Stimulated activated naive CD8-positive, alpha-beta T cell treated with anti-CD3 and anti-CD28 coated beads, Interleukin-15, Interleukin-2, amounts not matched to agents 100 ng/mL and 50 ng/mL, for 24 hours (primary cell): ENCODE measurements at regions not wholly inside any gene's neighbourhood (a gene's known extent, or its start where the extent isn't known, plus 50 kb on each side); places are given as distances from the start of the nearest gene placed in this dataset.

Experiments
- H3K27ac Mint-ChIP-seq: one replicate; pipeline ENCODE4 v1.8.0; 2021; ENCODE audit warnings: mild to moderate bottlenecking, mixed read lengths
- H3K27me3 Mint-ChIP-seq: one replicate; pipeline ENCODE4 v1.8.0; 2021; ENCODE audit warnings: mixed read lengths
- H3K36me3 Mint-ChIP-seq: one replicate; pipeline ENCODE4 v1.8.0; 2021; ENCODE audit warnings: low read depth, mixed read lengths
- H3K4me1 Mint-ChIP-seq: one replicate; pipeline ENCODE4 v1.8.0; 2021; ENCODE audit warnings: low read depth, mixed read lengths
- H3K4me3 Mint-ChIP-seq: one replicate; pipeline ENCODE4 v1.8.0; 2021; ENCODE audit warnings: mild to moderate bottlenecking, mixed read lengths
- H3K9me3 Mint-ChIP-seq: one replicate; pipeline ENCODE4 v1.8.0; 2021; ENCODE audit warnings: mixed read lengths

GRCh38 chr1:30354410-30354809 lies 369.0 kb downstream of the MATN1 start:
- no peaks in the 10 kb centered on the region for H3K36me3 Mint-ChIP-seq
- H3K4me3 Mint-ChIP-seq = no peak overlapping the region
- H3K27me3 Mint-ChIP-seq = peaks cover 26% of the 10 kb centered on the region
- no peak overlapping the region for H3K27ac Mint-ChIP-seq
- no peaks in the 10 kb centered on the region for H3K9me3 Mint-ChIP-seq
- no peaks in the 10 kb centered on the region for H3K4me1 Mint-ChIP-seq

- Mint-ChIP-seq H3K4me1 (no peaks in the 10 kb centered on the region), H3K27ac (no peak overlapping the region), H3K36me3 (no peaks in the 10 kb centered on the region), H3K27me3 (peaks cover 24% of the 10 kb centered on the region), H3K4me3 (no peak overlapping the region), H3K9me3 (peaks cover 4% of the 10 kb centered on the region)
Observed at GRCh38 chr1:30353637-30354036, 369.7 kb downstream of the MATN1 start.

GRCh38 chr1:30348147-30348546 lies 375.2 kb downstream of the MATN1 start:
- Mint-ChIP-seq H3K36me3 (no peaks in the 10 kb centered on the region), H3K4me3 (no peak overlapping the region), H3K27me3 (peaks cover 21% of the 10 kb centered on the region), H3K27ac (no peak overlapping the region), H3K4me1 (no peaks in the 10 kb centered on the region), H3K9me3 (peaks cover 4% of the 10 kb centered on the region)

- Mint-ChIP-seq H3K9me3 (peaks cover 4% of the 10 kb centered on the region), H3K27ac (no peak overlapping the region), H3K27me3 (peaks cover 23% of the 10 kb centered on the region), H3K36me3 (no peaks in the 10 kb centered on the region), H3K4me3 (no peak overlapping the region), H3K4me1 (no peaks in the 10 kb centered on the region)
Observed at GRCh38 chr1:30345491-30346130, 377.8 kb downstream of the MATN1 start.

- Mint-ChIP-seq H3K36me3 (no peaks in the 10 kb centered on the region), H3K27me3 (peaks cover 23% of the 10 kb centered on the region), H3K4me3 (no peak overlapping the region), H3K27ac (no peak overlapping the region), H3K9me3 (no peaks in the 10 kb centered on the region), H3K4me1 (no peaks in the 10 kb centered on the region)
Observed at GRCh38 chr1:30343562-30343961, 379.8 kb downstream of the MATN1 start.

- Mint-ChIP-seq H3K4me3 (no peak overlapping the region), H3K9me3 (no peaks in the 10 kb centered on the region), H3K27ac (no peak overlapping the region), H3K27me3 (peaks cover 23% of the 10 kb centered on the region), H3K36me3 (no peaks in the 10 kb centered on the region), H3K4me1 (no peaks in the 10 kb centered on the region)
Observed at GRCh38 chr1:30342535-30343141, 380.7 kb downstream of the MATN1 start.

GRCh38 chr1:30340934-30341333 lies 382.5 kb downstream of the MATN1 start:
- Mint-ChIP-seq H3K4me3 (no peak overlapping the region), H3K4me1 (no peaks in the 10 kb centered on the region), H3K27me3 (peaks cover 22% of the 10 kb centered on the region), H3K36me3 (no peaks in the 10 kb centered on the region), H3K9me3 (no peaks in the 10 kb centered on the region), H3K27ac (no peak overlapping the region)

- no peak overlapping the region for H3K4me3 Mint-ChIP-seq
- peaks cover 19% of the 10 kb centered on the region for H3K27me3 Mint-ChIP-seq
- no peaks in the 10 kb centered on the region for H3K36me3 Mint-ChIP-seq
- no peaks in the 10 kb centered on the region for H3K4me1 Mint-ChIP-seq
- H3K9me3 Mint-ChIP-seq = no peaks in the 10 kb centered on the region
- H3K27ac Mint-ChIP-seq = no peak overlapping the region
Observed at GRCh38 chr1:30339866-30340265, 383.5 kb downstream of the MATN1 start.

GRCh38 chr1:30338765-30339164 lies 384.6 kb downstream of the MATN1 start:
- Mint-ChIP-seq H3K27me3 (peaks cover 18% of the 10 kb centered on the region), H3K4me3 (no peak overlapping the region), H3K9me3 (no peaks in the 10 kb centered on the region), H3K36me3 (no peaks in the 10 kb centered on the region), H3K27ac (no peak overlapping the region), H3K4me1 (no peaks in the 10 kb centered on the region)

- Mint-ChIP-seq H3K9me3 (no peaks in the 10 kb centered on the region), H3K4me1 (no peaks in the 10 kb centered on the region), H3K27me3 (peaks cover 8% of the 10 kb centered on the region), H3K4me3 (no peak overlapping the region), H3K36me3 (no peaks in the 10 kb centered on the region), H3K27ac (no peak overlapping the region)
Observed at GRCh38 chr1:30337324-30337620, 386.1 kb downstream of the MATN1 start.

- Mint-ChIP-seq H3K36me3 (no peaks in the 10 kb centered on the region), H3K27ac (no peak overlapping the region), H3K4me3 (no peak overlapping the region), H3K9me3 (no peaks in the 10 kb centered on the region), H3K4me1 (no peaks in the 10 kb centered on the region), H3K27me3 (peaks cover 3% of the 10 kb centered on the region)
Observed at GRCh38 chr1:30336550-30337323, 386.6 kb downstream of the MATN1 start.

GRCh38 chr1:30335997-30336390 lies 387.4 kb downstream of the MATN1 start:
- H3K4me1 Mint-ChIP-seq = no peaks in the 10 kb centered on the region
- no peaks in the 10 kb centered on the region for H3K9me3 Mint-ChIP-seq
- peaks cover under 1% of the 10 kb centered on the region for H3K27me3 Mint-ChIP-seq
- H3K27ac Mint-ChIP-seq = no peak overlapping the region
- no peaks in the 10 kb centered on the region for H3K36me3 Mint-ChIP-seq
- no peak overlapping the region for H3K4me3 Mint-ChIP-seq

- Mint-ChIP-seq H3K4me1 (no peaks in the 10 kb centered on the region), H3K4me3 (no peak overlapping the region), H3K27ac (no peak overlapping the region), H3K9me3 (no peaks in the 10 kb centered on the region), H3K27me3 (no peaks in the 10 kb centered on the region), H3K36me3 (no peaks in the 10 kb centered on the region)
Observed at GRCh38 chr1:30335389-30335996, 387.9 kb downstream of the MATN1 start.

GRCh38 chr1:30334767-30335166 lies 388.6 kb downstream of the MATN1 start:
- no peaks in the 10 kb centered on the region for H3K4me1 Mint-ChIP-seq
- H3K9me3 Mint-ChIP-seq = no peaks in the 10 kb centered on the region
- no peak overlapping the region for H3K27ac Mint-ChIP-seq
- no peaks in the 10 kb centered on the region for H3K36me3 Mint-ChIP-seq
- H3K27me3 Mint-ChIP-seq = no peaks in the 10 kb centered on the region
- no peak overlapping the region for H3K4me3 Mint-ChIP-seq
